Hematopoietic multipotent progenitor cell treated with erythropoietin and hydrocortisone succinate and interleukin-3 and kit ligand, for 17 days (in vitro differentiated cells): ENCODE measurements at regions not wholly inside any gene's neighbourhood (a gene's known extent, or its start where the extent isn't known, plus 50 kb on each side); places are given as distances from the start of the nearest gene placed in this dataset.

ENCODE experiments used
- DNase-seq: peaks from one replicate; pipeline ENCODE4 v3.0.0-alpha.2; 2015; ENCODE audit warnings: low spot score

DNA sequence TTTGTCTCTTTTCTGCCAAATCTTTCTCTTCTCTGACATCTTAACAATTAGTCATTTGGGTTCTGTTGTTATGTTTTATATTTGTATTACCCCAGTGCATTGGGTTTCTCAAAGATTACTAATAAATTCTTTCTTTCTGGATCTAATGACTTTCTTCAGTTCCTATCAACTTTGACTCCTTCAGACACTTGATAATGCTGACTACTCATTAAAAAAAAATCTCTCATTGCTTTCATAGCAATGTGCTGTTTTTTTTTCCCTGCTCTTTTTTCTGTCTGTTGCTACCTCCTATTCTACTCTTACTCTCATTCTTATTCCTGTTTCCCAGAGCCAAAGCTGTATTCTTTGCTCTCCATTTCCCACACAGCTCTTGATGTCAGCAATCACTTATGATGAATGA, 81.3 kb upstream of the MAP3K7 start:
- DNase-seq = no peak

DNA sequence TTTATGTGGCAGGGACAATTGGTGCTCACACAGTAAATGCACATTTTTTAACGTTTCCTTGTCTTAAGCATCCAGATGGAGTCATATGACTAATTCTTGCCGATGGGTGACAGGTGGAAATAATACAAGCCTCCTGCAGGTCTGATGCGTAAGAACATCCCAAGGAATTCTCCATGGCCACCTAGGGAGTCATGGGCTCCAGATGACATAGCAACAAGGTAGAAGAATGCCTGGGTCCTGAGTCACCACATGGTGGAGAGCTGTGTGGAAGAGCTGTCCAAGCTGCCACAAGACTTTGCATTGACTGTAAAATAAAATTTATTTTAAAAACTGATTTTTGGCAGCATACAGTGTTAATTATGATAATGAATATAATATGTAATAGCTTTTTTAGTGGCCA, 77.0 kb upstream of the MAP3K7 start:
- no peak for DNase-seq

DNA sequence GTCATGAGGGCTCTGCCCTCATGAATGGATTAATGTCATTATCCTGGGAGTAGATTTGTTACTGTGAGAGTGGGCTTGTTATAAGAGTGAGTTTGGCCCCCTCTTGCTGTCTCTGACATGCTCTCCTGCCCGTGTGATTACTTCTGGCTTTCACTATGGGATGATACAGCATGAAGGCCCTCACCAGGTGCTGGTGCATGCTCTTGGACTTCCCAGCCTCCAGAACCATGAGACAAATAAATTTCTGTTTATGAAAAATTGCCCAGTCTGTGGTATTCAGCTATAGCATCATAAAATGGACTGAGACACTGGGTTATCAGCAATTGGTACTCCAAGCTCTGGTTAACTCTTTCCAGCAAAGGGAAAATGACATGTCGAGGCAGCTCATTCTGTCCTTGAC, 76.2 kb upstream of the MAP3K7 start:
- no peak for DNase-seq

DNA sequence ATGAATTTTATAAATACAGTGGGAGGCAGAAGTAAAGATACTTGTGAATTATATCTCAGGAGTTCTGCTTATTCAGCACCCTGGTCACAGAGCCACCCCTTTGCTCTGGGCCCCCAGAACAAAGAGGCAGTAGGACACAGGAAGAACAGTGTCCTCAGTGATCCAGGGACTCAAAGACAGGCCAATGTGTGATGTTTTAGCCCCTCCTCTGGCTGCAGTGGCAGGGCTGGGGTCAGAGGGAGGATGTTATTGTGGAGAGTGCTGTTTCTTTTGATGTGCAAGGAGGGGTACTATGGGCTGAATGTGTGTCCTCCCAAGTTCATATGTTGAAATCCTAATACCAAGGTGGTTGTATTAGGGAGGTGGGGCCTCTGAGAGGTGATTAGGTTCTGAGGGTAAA, 74.1 kb upstream of the MAP3K7 start:
- DNase-seq = no peak

DNA sequence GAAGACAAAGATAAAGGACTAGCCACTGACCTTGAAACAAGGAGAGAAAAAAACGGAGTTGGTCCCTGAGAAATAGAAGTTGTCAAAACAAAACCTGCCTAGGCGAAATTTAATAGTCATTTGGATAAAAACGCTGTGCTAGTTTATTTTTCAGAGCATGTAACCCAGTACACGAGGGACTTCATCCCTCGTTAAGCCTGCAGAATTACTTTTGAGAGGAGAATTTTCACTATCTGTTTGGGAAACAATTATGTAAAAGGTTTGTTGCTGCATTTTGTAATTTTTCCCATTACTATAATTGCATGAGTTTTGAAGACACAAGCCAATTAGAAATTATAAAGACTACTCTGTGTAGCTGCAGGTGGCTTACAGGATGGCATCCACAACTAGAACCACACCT, 71.6 kb upstream of the MAP3K7 start:
- no peak for DNase-seq

DNA sequence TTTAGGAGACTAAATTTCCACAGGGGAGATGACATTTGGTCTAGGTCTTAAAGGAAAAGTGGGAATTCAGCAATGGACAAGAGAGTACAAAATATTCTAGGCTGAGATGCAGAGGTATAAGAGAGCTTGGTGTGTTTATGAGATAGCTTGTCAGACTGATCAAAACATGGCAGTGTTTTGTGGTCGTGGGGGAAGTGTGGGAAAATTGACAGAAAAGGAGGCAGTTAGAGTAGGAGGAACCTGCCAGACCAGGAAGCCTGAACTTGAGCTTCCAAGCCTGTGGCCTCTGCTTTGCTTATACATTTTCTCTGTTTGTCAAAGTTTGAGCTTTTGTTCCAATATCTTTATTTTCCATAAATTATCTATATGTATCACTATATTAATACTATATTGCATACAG, 69.5 kb upstream of the MAP3K7 start:
- no peak for DNase-seq

DNA sequence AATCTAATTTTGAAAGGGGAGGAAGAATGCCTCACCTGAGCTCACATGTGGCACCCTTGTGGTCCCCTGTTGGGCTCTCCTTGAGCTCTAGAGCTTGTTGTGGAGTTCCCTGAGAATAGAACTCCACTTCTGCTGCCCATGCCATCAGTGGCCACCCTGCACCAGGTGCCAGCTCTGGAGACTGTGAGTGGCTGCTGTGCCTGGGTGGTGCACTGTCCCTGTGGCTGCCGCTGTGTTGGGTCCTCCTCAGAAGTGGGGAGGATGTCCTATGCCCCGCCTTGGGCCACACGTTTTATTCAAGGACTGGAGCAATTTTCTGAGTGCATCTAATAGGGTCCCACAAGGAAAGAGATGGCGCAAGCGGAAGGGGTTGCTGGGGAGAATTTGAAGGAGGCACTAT, 67.9 kb upstream of the MAP3K7 start:
- no peak for DNase-seq

DNA sequence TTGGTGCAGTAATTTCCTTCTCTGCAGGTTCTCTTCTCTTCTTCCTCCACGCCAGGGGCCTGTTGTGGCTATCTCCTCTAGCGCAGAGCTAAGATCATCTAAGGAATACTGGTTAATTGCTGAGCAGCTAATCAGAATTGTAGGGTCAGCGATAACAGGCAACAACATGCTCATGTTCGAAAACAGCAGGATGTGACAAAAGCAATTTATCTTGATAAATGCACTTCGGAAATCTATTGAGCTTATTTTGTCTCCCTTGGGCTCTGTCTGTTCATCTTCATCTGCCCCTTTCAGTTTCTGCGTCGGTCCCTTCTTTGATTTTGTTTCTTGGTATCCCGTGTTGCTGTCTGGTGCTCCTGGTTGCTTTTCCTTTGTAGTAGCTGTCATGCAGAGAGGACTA, 67.3 kb upstream of the MAP3K7 start:
- no peak for DNase-seq

DNA sequence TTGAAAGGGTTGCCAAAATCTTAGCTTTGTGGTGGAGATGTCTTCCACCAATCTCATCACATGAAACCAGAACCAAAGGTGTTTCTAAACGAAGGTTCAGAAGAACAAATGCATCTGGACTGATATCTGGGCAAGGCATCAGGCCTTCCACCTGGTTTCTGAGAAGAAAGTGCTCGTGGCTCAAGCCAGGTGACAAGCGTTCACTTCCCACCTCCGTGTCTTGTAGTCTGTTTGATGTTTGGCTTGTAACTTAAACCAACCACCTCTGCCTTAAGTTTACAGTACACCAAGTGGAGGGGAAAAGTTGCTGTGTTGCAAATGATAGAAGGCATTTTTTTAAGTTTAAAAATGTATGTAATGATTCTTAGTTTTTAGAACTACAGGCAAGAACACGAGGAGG, 66.9 kb upstream of the MAP3K7 start:
- DNase-seq = no peak

DNA sequence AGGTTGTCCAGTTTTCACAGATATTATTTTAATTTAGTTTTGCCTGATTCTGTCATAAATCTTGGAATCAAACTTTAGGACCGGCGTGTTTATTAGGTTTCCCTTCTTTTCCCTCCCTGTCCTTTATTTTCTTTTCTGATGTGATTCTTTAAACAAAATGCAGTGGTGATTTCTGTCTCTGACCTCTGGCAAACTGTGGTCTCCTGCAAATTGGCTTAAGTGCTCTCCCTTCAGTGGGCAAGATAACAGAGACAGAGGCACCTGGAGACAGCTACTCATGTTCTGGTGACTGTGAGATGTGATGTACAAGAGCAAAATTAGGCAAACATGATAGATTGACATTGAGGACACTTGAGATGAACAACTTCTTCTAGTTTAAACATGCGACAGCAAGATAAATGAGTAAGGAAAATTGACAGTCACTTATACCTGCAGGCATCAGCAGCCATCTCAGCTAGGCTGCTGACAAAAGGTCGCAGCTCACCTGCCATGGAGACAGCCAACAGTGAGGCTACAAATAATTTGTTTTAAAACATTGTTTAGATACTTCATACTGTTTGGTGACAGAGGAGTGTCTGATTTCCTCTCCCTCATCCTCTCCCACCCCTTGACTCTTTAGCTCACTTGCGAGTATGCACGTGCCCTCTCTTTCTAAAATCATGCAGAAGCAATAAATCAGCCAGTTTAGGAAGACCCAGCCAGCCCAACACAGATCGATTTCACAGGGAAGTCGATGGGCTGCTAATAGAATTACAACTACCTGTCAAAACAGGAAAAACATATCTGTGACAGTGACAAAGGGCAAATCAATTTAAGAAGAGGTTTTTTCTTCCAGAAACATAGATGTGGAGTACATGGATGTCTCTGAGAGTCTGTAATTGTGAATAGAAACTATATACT, 63.4 kb upstream of the MAP3K7 start:
- no peak for DNase-seq

DNA sequence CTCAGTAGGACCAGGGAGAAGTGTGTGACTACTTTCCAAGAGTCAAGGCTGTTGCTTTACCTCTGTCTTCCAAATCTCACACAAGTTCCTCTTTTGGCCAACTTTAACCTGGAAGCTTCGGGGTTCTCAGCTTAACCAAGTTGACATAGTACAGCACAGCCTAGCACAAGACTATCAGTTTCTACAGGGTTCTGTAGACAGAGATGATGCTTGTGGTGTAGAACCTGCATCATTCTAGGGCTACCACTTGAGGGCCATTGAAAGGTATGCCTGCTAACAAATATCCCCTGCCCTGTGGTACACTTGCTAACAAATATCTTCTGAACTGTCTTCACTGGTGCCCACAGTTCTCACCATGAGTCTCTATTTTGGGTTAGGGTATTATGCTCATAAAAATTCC, 62.0 kb upstream of the MAP3K7 start:
- no peak for DNase-seq

DNA sequence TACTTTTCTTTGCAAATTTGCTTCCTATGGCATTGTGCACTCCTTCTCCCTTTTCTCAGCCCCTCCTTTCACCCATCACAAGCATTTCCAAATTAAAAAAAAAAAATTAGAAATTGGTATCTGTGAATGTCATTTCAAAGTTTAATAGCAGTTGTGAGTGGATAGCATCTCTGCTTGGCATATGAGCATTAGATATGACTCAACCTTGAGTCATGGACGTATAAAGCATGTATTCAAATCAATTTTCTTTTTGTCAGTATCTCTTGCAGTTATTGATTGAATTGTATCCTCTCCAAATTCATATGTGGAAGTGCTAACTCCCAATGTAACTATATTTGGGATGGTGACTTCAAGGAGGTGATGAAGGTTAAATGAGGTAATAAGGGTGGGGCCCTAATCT, 60.1 kb upstream of the MAP3K7 start:
- DNase-seq = no peak

DNA sequence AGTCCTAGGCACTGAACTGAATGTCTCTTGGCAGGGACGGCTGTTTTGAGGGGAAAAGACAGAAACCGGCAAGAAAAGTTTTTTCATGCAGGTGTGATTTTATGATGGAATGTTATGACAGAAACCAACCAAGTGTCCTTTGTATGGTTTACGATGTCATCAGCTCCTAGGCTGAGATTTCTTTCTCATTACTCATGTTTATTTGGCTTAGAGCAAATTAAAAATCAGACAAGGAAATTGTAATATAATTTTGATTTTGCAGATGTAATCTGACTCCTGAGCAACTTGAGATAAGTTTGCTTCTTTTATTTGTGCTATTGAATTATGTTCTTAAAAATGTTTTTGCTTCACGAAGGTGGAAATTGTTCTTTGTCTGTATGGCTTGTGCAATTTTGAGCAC, 58.8 kb upstream of the MAP3K7 start:
- no peak for DNase-seq

DNA sequence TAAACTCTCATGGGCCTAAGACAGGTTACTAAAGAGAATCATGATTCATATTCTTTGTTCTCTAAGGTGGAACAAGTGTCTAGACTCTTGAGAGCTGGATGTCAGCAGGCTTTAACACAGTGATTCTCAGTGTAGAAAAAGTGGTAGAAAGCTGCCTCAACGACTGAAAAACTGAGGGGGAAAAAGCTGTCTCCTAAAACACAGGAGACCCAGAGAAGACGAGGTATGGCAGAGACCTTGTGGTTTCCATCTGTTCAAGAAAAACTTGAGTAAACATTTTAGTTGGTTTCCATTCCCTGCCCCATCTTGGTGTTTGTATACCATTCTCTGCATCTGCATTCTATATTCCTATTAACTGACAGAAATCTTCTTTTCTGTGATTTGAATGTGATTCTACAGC, 57.6 kb upstream of the MAP3K7 start:
- DNase-seq = no peak

DNA sequence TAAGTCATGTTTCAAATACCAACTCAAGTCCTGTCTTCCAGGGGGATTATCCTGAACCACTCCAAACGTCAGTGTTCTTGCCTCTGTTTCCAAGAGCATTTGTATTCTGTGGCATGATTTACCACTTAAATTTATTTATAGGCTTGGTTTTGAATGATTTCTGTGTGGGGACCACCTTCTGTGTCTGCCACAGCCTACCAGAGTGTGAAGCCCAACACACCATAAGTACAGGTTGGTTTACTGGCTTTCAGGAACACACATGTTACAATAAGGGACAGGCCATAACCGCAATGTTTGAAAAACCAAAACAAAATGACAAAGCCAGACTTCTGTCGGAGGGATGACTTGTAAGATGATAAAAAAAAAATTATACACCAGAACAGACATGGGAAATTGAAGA, 56.5 kb upstream of the MAP3K7 start:
- no peak for DNase-seq

DNA sequence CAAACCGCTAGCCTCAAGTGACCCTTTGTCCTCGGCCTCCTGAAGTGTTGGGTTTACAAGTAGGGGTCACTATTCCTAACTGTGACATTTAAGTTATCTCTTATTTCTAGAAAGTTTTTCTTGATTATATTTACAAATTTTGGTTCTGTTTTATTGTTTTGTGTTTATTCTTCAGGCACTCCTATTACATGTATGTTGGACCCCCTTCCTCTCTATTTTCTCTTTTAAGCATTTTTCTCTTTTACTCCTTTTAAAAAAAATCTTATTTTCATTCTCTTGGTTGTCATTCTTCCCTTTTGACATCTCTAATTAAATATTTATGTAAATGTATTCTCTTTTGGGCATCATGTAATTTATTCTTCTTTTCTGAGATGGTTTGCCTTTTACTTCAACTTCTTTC, 50.4 kb upstream of the MAP3K7 start:
- DNase-seq = no peak
